Vagina (tissue), 2 donors: ENCODE measurements at regions not wholly inside any gene's neighbourhood (a gene's known extent, or its start where the extent isn't known, plus 50 kb on each side); places are given as distances from the start of the nearest gene placed in this dataset.

Experiments
- CTCF ChIP-seq, 3 experiments: fragments of 450-650 bp in 2 of 3; fragments of 200-600 bp in 1 of 3; sonication (generic) in 1 of 3; IDR thresholded peaks; one replicate each; pipeline ENCODE4 v1.5.1; 2017 to 2019; ENCODE audit warnings: antibody characterized with exemption in 3 of 3, mild to moderate bottlenecking in 2 of 3, moderate library complexity in 2 of 3
- POLR2A ChIP-seq, 2 donors: fragments of 450-650 bp; IDR thresholded peaks; one replicate each; pipeline ENCODE4 v1.6.1; 2017; ENCODE audit warnings: antibody characterized with exemption in 2 of 2, mild to moderate bottlenecking in 2 of 2, moderate library complexity in 2 of 2
- POLR2AphosphoS5 ChIP-seq, 2 donors: sonication (generic); formaldehyde crosslinking; IDR thresholded peaks; one replicate each; pipeline ENCODE4 v1.9.0; 2017; ENCODE audit warnings: antibody characterized with exemption in 2 of 2, mild to moderate bottlenecking in 2 of 2, low read depth in 1 of 2; ENCODE audit not compliant: insufficient read depth in 1 of 2

GRCh38 chr12:63266988-63267387, 116.0 kb upstream of the AVPR1A start:
- no peak for TF ChIP-seq CTCF (IDR thresholded peaks at IDR 0.05)
- TF ChIP-seq POLR2AphosphoS5 (IDR thresholded peaks at IDR 0.05; ENCODE audit: insufficient read depth in 1 of 2, low read depth in 1 of 2) = no peak
- no peak for TF ChIP-seq POLR2A (IDR thresholded peaks at IDR 0.05)
